Inflammatory macrophage treated with lipopolysaccharide for 4 hours (primary cell): ENCODE measurements at regions not wholly inside any gene's neighbourhood (a gene's known extent, or its start where the extent isn't known, plus 50 kb on each side); places are given as distances from the start of the nearest gene placed in this dataset.
"Not testable (repeated sequence)": the region's sequence is repeated elsewhere in the genome, so short reads cannot be mapped to it uniquely, and the experiment has no call there.

Experiments used
- DNase-seq: peaks from one replicate; pipeline ENCODE4 v3.0.0-alpha.2; 2020

- peak; percentile 4 for DNase-seq
Measured at GRCh38 chr2:91742973-91743490, 3051.6 kb downstream of the RPIA start.

- DNase-seq = not testable (repeated sequence)
Measured at GRCh38 chr2:91743910-91744309, 3052.4 kb downstream of the RPIA start.

GRCh38 chr2:91744700-91745141, 3053.2 kb downstream of the RPIA start:
- not testable (repeated sequence) for DNase-seq

- no peak for DNase-seq
Measured at GRCh38 chr2:91748902-91749301, 3057.4 kb downstream of the RPIA start.

- DNase-seq = peak; percentile 47
Measured at GRCh38 chr2:91749665-91750064, 3058.2 kb downstream of the RPIA start.

GRCh38 chr2:91759361-91759941, 3068.0 kb downstream of the RPIA start:
- not testable (repeated sequence) for DNase-seq

GRCh38 chr2:91760672-91761071, 3069.2 kb downstream of the RPIA start:
- not testable (repeated sequence) for DNase-seq

- not testable (repeated sequence) for DNase-seq
Measured at GRCh38 chr2:91762312-91762711, 3070.8 kb downstream of the RPIA start.

GRCh38 chr2:91763710-91764109, 3072.2 kb downstream of the RPIA start:
- not testable (repeated sequence) for DNase-seq

GRCh38 chr2:91764581-91765002, 3073.1 kb downstream of the RPIA start:
- not testable (repeated sequence) for DNase-seq

GRCh38 chr2:91765018-91765754, 3073.7 kb downstream of the RPIA start:
- not testable (repeated sequence) for DNase-seq

- peak; percentile 82 for DNase-seq
Measured at GRCh38 chr2:91766349-91767048, 3075.0 kb downstream of the RPIA start.

GRCh38 chr2:91768301-91768700, 3076.8 kb downstream of the RPIA start:
- DNase-seq = not testable (repeated sequence)

- DNase-seq = not testable (repeated sequence)
Measured at GRCh38 chr2:91768997-91769396, 3077.5 kb downstream of the RPIA start.

GRCh38 chr2:91770046-91770575, 3078.6 kb downstream of the RPIA start:
- DNase-seq = not testable (repeated sequence)

GRCh38 chr2:91771604-91772003, 3080.1 kb downstream of the RPIA start:
- not testable (repeated sequence) for DNase-seq

GRCh38 chr2:91772240-91772937, 3080.9 kb downstream of the RPIA start:
- peak; percentile 69 for DNase-seq

- not testable (repeated sequence) for DNase-seq
Measured at GRCh38 chr2:91773810-91774209, 3082.3 kb downstream of the RPIA start.

GRCh38 chr2:91775193-91775592, 3083.7 kb downstream of the RPIA start:
- DNase-seq = not testable (repeated sequence)

GRCh38 chr2:91780324-91780723, 3088.9 kb downstream of the RPIA start:
- DNase-seq = not testable (repeated sequence)

GRCh38 chr2:91809391-91809790, 3061.8 kb upstream of the TEKT4 start:
- DNase-seq = not testable (repeated sequence)
